ENCODE measurements at regions not wholly inside any gene's neighbourhood (a gene's known extent, or its start where the extent isn't known, plus 50 kb on each side); places are given as distances from the start of the nearest gene placed in this dataset.

DNA sequence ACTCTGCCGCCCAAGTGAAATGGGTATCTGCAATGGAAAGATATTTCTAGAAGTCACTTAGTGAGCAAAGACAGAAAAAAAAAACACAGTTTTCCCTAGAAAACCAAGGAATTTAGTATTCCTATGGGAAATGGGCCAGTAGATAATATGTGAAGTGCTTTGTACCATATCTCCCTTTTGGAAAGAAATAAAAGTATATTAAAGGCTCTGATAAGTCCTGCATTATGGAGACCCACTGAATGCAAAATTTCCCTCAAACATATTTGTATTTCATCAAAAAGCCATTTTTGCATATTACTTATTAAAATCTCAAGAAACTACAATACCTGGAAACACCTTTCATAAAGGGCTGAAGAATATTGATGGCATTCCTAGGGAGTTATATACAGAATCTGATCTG is 51.6 kb upstream of the DYNLRB2 start:
- no peak for ATAC-seq
- no peak for DNase-seq
- intact Hi-C loops (cut with micrococcal nuclease), result no loop called here

DNA sequence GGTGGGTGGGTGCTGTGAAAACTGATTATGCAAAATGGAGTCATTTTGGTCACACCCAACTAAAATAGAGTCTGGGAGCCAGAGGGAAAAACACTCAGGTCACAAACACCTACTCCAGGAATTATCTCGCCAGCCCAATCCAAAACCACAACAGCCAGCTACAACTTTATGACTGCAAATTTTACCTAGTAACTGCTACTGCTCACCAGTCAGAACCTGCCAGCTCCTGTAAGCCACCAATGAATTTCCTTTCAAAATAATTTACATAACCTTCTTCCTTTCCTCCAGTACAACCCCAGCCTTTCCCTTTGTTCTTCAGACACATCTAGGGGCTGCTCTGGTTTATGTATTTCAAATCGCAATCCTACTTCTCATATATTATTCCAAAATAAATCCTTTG is 52.6 kb upstream of the DYNLRB2 start:
- DNase-seq (no peak), ATAC-seq (no peak)
- intact Hi-C loops (cut with micrococcal nuclease), result no loop called here

DNA sequence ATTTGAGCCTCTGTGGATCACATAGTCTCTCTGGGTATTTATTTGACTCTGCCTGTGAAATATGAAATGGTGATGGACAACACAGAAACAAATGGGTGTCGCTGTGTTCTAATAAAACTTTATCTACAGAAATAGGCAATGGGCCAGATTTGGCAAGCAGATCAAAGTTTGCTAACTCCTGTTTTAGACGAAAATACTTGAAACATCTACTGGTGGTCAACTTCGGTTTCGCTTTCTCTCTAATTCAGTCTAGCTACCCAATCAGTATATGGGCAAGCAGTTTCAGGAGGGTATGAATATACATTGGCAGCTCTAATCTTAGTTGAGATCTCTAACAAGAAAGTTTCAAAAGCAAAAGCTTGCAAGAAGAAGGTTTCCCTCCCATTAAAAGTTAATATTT is 60.1 kb upstream of the DYNLRB2 start:
- DNase-seq, result no peak
- ATAC-seq, result no peak
- intact Hi-C loops (cut with micrococcal nuclease), result no loop called here

DNA sequence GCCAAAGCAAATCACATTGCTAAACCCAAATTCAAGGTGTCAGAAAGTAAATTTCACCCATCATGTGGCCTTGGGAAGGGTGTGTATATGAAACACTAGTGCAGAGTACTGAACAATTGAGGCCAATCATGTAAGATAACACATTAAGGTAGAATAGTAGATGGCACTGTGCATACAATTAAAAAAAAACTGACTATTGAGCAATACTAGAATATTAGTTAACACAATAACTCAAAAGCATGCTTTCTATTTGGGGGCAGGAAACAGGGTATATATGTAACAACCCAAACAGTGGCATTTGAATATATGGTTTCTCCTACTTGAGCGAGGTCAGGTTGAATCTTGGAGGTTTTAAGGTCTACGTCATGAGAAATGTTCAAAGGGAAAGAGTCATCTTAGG is 63.0 kb upstream of the DYNLRB2 start:
- intact Hi-C loops (cut with micrococcal nuclease), result no loop called here
- ATAC-seq, result no peak
- DNase-seq, result no peak

DNA sequence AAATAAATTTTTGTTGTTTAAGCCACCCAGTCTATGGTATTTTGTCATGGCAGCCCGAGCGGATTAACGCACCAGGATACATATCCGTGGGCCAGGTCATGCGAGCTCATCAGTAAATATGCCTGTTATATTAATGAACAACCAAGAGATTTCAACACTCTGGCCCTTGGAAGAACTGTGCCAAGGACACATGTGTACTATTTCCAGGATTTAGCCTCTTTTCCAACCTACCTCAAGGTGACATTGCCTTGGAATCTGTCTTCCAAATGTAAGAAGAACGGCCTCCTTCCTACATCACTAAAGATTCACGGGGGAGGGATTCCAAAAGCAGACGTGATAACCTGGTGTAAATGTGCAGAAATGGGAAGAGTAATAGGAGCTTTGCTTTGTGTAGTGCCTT is 72.8 kb upstream of the DYNLRB2 start:
- intact Hi-C loops (cut with micrococcal nuclease), result no loop called here
- no peak for ATAC-seq

DNA sequence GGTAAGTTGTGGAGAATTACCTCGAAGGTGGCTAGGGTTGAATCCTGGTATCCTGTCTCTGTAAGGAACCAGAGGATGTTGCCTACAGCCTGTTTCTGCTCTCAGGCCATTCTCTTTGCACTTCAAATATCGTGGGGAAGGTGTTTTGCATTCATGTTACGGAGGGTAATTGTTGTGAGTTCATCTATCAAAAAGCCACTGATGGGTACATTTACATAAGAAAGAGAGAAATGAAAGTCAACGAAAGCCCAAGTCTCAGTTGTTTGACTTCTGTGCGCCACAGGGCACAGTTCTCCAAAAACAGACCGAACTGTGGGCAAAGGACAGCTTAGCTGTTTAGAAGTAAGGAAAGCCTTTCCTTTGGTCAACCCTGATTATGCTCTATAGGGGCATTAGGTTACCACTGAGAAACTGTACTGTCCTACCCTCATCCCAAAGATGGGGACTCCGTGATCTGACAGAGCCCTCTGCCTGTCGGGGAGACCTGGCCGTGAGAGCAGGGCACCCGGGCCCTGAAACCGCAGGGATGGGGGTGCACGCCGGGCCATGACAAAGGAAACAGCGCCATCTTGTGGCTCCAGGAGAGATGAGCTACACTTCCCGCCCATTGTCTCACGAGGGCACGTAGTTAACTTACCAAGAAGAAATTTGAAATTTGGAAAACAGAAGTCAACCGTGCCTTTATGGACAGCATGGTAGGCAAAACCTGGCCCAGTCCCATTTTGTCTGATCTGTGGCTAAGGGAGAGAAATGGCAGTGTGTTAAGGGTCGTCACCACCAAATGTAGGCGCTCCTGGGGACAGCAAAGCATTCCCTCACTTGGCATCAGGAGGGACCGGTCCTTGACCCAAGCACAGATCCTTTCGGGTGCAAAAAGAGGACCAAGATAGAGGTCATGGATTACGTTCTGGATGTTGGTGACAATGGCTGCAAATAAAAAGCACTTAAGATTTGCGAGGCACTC is 74.5 kb upstream of the DYNLRB2 start:
- intact Hi-C loops (cut with micrococcal nuclease), result no loop called here
- peak; percentile 47 for DNase-seq
- peak; percentile 62 for ATAC-seq

More for the DNA sequence above, 72.8 kb upstream of the DYNLRB2 start:
- DNase-seq, result no peak

DNA sequence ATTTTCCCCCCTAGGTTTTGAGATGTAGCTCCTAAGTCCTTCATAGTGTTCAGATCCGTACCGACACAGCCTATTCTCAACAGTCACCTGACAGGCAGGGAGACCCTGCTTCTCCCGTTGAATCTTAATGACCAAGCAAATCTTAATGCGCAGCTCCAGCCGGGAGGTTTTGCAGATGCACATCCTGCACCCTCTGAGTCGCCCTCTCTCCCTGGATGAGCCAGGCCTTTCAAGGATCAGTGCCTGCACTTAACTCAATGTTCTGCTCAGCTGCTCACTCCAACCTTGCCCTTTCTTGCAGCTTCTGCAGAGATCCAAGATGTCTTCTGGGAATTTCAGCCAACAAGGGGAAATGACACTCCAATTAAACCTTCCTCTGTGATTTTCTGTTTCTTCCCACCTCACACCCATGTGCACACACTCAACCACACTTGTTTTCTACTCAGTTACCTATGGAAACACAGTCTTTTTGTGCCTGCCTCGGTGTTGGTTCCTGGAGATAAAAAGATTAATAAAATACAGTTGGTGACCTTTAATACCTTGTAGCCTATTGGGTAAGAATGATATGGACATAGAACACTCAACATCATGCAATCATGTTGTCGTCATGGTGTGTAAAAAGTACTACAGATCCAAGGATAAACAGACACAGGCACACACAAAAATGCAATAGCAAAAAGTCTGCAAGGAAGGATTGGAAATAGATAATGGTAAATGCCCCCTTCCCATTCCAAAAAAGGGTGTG is 76.9 kb upstream of the DYNLRB2 start:
- DNase-seq, result no peak
- no peak for ATAC-seq
- intact Hi-C loops (cut with micrococcal nuclease), result no loop called here

DNA sequence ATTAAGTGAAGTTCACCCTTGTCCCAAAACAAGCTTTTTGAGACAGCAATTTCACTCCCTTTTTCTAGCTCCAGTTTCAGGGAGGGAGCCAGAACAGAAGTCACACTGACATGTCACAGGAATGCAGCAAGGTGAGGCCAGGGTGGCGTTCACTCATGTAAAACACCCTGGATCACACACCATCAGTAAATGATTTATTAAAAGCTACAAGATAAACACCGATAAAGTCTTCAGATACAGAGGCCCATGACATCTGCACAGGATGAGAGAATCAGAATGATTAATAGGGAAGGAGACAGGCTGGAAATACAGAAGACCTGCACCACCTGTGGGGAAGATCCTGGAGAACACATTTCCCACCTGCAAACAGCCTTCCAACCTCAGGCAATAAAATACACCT is 77.5 kb upstream of the DYNLRB2 start:
- DNase-seq (no peak), ATAC-seq (no peak)
- intact Hi-C loops (cut with micrococcal nuclease), result no loop called here

DNA sequence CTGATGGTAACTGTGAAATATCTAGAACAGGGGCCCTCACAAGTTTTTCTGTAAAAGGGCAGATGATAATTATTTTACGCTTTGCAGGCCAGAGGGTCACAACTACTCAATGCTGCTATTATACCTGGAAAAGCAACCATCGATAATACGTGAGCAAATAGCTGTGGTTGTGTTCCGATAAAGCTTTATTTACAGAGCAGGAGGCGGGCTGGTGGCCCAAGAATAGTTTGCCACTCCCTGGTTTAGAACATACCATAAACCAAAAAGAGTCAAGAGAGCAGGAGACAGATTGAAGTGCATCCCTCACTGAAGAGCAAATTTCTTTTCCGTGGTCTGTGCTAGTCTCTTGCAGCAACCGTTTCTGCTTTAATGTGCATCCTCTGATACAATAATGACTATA is 77.9 kb upstream of the DYNLRB2 start:
- no peak for DNase-seq
- no peak for ATAC-seq
- intact Hi-C loops (cut with micrococcal nuclease), result no loop called here

DNA sequence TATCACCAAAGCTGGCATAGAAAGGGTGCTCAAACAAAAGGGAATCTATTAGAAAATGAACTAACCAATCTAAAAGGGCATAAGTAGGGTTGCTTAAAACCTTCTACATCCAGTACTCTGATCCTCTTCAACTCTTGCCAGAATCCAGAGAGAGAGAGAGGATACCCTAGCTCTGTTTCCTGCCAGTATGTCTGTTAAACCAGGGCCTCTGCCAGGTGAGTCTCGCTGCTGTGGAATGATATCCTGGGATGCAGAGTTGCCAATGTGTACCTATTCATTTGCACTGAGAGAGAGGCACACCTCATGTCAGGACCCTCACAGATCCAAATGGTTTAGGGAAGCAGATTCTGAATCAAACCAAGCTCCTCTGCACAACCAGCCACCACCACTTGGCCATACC is 79.8 kb upstream of the DYNLRB2 start:
- intact Hi-C loops (cut with micrococcal nuclease), result no loop called here
- no peak for DNase-seq
- no peak for ATAC-seq

DNA sequence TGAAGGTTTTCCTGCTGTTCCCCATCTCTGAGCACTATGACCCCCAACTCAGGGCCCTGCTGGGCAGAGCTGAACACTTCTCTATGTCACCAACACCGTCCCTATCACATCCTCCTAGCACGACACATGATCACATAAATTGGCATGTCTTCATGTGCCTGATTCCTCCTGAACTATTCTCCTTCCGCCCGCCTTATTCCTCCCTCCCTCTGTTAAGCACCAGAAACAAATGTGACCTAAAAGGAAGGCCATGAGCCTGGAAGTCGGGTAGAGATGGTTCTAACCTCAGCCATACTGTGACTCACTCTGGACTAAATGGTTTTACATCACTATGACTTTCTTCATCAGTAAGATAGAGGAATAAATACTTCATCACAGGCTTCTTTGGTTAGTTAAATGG is 80.8 kb upstream of the DYNLRB2 start:
- DNase-seq, result no peak

DNA sequence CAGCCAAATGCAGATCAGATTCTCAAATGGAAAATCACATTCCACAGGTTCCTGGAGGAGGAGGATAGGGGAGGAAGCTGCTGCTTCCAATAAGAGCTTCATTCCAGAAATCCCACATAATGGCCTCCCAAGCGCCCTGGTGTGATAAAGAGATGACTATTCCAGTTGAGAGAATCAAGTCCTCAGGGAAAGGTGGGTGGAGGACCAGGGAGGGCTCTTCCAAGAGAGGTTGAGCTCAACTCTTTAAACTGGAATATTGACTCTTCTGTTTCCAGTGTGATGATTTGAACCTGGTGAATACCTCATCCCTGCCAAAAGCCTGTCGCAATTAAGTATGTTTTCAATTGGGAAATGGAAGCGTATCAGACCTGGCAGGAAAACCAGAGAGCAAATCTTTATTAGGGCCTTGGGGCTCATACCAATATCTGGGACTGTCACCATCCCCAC is 81.4 kb upstream of the DYNLRB2 start:
- DNase-seq (no peak), ATAC-seq (peak; percentile 92)
- intact Hi-C loops (cut with micrococcal nuclease), result no loop called here

More for the DNA sequence above, 80.8 kb upstream of the DYNLRB2 start:
- intact Hi-C loops (cut with micrococcal nuclease), result no loop called here
- peak; percentile 79 for ATAC-seq

DNA sequence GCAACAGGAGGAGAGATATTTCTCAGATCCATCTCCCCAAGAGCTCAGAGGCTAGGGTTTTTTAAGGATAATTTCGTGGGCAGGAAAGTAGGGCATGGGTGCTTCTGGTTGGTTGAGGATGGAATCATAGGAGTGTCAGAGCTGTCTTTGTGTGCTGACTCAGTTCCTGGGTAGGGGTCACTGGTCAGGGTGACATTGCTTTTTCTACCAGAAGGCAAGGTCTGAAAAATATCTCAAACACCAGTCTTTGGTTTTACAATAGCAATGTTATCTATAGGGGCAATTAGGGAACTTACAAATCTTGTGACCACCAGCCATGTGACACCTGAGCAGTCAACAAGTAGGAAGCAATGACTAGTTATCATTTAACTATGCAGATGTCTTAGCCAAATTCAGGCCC is 82.9 kb upstream of the DYNLRB2 start:
- ATAC-seq, result no peak
- intact Hi-C loops (cut with micrococcal nuclease), result no loop called here
- no peak for DNase-seq

DNA sequence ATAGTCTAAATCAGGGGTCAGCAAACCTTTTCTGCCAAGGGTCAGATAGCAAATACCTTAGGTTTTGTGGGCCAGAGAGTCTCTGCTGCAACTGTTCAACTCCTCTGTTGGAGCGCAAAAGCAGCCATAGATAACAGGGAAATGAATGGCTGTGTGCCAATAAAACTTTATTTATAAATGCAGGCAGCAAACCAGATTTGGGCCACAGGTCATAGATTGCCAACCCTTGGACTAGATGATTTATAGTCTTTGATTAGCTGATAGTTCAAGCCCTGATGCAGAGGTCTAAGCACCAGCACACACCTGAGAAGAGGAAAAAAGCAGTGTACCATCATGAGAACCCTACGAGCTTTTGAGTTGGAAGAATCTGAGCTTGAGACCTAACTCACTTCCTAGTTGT is 86.0 kb upstream of the DYNLRB2 start:
- no peak for ATAC-seq
- intact Hi-C loops (cut with micrococcal nuclease), result no loop called here
- DNase-seq, result no peak

DNA sequence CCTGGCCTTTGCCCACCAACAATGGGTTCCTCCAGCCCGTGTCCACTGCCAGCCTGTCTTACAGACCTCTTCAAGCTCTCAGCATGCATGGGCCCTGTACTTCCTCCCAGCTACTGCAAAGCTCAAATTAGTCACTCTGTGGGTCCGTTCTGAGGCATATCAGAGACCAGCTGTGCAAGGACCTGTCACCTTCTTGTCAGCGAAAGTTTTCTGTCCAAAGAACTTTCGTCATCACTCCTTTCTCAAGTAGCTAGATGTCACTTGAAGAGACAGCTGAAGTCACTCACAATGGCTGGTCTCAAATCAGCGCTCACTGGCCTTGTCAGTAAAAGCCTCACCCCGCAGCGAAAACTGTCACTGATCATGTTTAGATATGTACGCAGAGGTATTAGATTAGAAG is 91.4 kb upstream of the DYNLRB2 start:
- DNase-seq (no peak), ATAC-seq (no peak)
- intact Hi-C loops (cut with micrococcal nuclease), result no loop called here

DNA sequence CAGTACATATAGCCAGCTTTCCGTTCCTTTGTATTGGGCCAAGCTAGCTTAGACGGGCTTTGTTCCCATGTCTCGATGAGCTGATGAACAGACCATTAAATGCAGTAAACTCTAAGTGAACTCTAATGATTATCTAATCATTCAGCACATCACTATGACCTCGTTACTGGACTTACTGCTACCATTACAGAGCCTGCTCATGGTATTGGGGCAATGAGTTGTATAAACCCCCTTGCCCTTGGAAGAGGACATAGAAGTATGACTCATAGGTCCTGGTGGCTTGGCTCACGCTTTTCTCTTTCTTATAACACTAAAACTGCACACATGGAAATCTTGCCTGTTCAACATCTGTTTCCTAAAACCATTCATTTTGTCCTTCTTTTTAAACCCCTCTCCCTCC is 93.6 kb upstream of the DYNLRB2 start:
- intact Hi-C loops (cut with micrococcal nuclease), result no loop called here
- ATAC-seq, result no peak
- DNase-seq, result no peak

DNA sequence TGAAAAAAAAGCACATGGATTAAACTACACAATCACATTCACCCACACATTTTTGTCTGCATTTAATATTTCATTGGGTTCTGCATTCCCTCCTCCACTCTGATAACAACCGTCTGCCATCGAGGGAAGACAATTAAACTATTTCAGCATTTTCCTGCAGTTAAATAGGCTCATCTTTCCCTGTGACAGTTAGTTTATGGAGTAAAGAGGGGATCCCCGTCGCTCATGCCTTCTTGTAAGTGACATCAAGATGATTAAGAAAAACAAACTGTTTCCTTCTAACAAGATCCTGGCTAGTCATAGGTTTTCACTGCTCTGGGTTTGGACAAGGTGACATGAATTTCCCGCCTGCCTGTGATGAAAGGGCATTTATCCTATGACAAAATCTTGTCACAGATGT is 98.0 kb upstream of the DYNLRB2 start:
- intact Hi-C loops (cut with micrococcal nuclease), result no loop called here
- DNase-seq (no peak), ATAC-seq (no peak)

DNA sequence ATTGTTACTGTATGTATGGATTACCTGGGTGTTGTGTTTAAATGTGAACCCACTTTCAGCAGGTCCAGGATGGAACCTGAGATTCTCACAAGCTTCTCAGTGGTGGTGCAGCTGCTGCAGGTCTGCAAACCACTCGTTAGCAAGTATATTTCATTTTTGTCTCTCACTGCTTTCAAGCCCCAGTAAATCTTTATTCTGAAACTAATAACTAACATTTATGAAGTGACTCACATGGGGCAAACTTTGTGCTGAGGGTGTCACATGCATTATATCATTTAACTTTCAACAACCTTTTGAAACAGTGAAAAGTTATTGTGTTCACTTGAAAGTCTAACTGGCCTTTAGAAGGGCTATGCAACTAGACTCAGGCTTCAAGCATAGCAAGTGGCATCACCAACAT is 98.9 kb upstream of the DYNLRB2 start:
- ATAC-seq, result no peak
- intact Hi-C loops (cut with micrococcal nuclease), result no loop called here

DNA sequence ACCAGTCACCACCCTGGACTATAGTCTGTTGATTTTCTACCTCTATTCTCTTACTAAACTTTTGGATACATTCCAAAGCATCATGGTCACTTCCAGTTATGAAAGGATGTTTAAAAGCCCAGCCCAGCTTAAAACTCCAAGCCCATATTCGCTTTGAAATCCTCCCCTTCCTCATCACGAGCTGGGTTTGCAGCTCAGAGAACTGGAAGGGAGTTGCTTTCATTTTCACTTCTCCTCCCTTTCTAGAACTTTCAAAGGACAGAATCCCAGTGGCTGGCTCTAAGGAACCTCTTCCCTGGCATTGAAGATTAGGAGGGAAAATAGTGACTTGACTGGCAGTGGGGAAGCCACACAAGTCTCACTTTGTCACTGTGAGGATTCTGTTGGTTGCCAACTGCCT is 100.1 kb upstream of the DYNLRB2 start:
- ATAC-seq (no peak), DNase-seq (no peak)
- intact Hi-C loops (cut with micrococcal nuclease), result no loop called here

More for the DNA sequence above, 98.9 kb upstream of the DYNLRB2 start:
- DNase-seq, result no peak

DNA sequence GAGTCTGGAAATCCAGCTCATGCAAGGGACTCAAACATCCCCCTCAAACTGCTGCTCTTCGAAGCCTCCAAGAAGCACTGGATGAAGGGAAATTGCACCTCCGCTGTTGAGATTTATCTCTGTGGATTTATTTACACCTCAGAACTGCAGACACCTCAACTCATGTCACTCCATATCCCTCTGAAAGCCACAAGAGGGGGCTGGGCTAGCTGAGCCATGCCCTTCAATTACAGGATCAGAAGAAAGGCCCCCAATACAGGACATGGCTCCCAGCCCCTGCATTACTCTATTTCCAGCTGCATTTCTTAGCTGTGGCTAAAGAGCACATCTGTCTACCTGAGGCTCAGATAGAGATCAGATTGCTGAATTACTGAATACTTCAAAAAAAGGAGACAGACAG is 103.1 kb upstream of the DYNLRB2 start:
- intact Hi-C loops (cut with micrococcal nuclease), result no loop called here
- no peak for ATAC-seq
- no peak for DNase-seq

DNA sequence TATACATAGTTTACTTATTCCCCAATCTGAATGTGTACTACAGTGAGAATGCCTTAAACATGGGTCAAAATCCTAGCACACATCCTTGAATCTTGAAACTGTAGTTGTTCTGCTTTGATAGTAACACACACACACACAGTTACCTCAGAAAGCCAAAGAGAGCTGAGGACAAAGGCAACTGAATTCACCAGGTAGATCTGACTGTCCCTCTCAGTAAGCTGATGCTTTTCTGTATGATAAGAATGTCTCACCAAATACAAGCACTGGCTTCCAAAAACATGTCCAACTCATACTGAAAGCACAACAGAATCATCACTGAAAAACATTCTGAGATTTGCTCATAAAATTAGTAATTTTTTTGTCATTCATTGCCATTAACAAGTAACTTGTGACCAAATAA is 104.3 kb upstream of the DYNLRB2 start:
- no peak for DNase-seq
- intact Hi-C loops (cut with micrococcal nuclease), result no loop called here
- no peak for ATAC-seq

Data from left ventricle myocardium superior (tissue), 1 donor.